NCI-H1930 (cell line): ENCODE measurements at regions not wholly inside any gene's neighbourhood (a gene's known extent, or its start where the extent isn't known, plus 50 kb on each side); places are given as distances from the start of the nearest gene placed in this dataset.
"Not testable (repeated sequence)": the region's sequence is repeated elsewhere in the genome, so short reads cannot be mapped to it uniquely, and the experiment has no call there.

Source experiments
- DNase-seq, 2 experiments: peaks; one replicate each; lab custom pipeline; 2025; lab: John Stamatoyannopoulos, UW

GRCh38 chr10:23493711-23494110, 54.8 kb downstream of the OTUD1 start:
- no peak for DNase-seq

GRCh38 chr10:23496727-23497126, 57.9 kb downstream of the OTUD1 start:
- no peak for DNase-seq

- DNase-seq, result no peak
Measured at GRCh38 chr10:23499372-23500132, 60.7 kb downstream of the OTUD1 start.

GRCh38 chr10:23505797-23506465, 67.1 kb downstream of the OTUD1 start:
- DNase-seq, result no peak

GRCh38 chr10:23512355-23513058, 73.6 kb downstream of the OTUD1 start:
- no peak for DNase-seq

GRCh38 chr10:23513621-23514020, 74.7 kb downstream of the OTUD1 start:
- DNase-seq, result not testable (repeated sequence)

GRCh38 chr10:23514321-23514720, 75.4 kb downstream of the OTUD1 start:
- no peak for DNase-seq

GRCh38 chr10:23516530-23516929, 77.7 kb downstream of the OTUD1 start:
- no peak for DNase-seq

GRCh38 chr10:23517155-23517554, 78.3 kb downstream of the OTUD1 start:
- DNase-seq, result no peak

- DNase-seq, result no peak
Measured at GRCh38 chr10:23521735-23522134, 82.9 kb downstream of the OTUD1 start.

GRCh38 chr10:23522345-23522744, 83.5 kb downstream of the OTUD1 start:
- no peak for DNase-seq

- DNase-seq, result no peak
Measured at GRCh38 chr10:23523251-23523650, 84.4 kb downstream of the OTUD1 start.

- DNase-seq, result no peak
Measured at GRCh38 chr10:23525406-23525805, 86.5 kb downstream of the OTUD1 start.

- DNase-seq, result no peak
Measured at GRCh38 chr10:23528419-23528818, 89.5 kb downstream of the OTUD1 start.

- no peak for DNase-seq
Measured at GRCh38 chr10:23529625-23530024, 90.8 kb downstream of the OTUD1 start.

GRCh38 chr10:23530079-23530478, 91.2 kb downstream of the OTUD1 start:
- DNase-seq, result no peak

GRCh38 chr10:23533212-23533611, 94.3 kb downstream of the OTUD1 start:
- DNase-seq, result no peak

- no peak for DNase-seq
Measured at GRCh38 chr10:23534326-23534725, 95.5 kb downstream of the OTUD1 start.

GRCh38 chr10:23534761-23535160, 95.9 kb downstream of the OTUD1 start:
- DNase-seq, result no peak

GRCh38 chr10:23535381-23535780, 96.5 kb downstream of the OTUD1 start:
- DNase-seq, result no peak

GRCh38 chr10:23538968-23539367, 100.1 kb downstream of the OTUD1 start:
- no peak for DNase-seq

GRCh38 chr10:23540401-23541030, 101.6 kb downstream of the OTUD1 start:
- DNase-seq, result no peak
